PC-3 (cell line): ENCODE measurements at regions not wholly inside any gene's neighbourhood (a gene's known extent, or its start where the extent isn't known, plus 50 kb on each side); places are given as distances from the start of the nearest gene placed in this dataset.

Source experiments
- ATAC-seq: fragments of 200-7000 bp; cut with Tn5 transposase; 2 replicates; pipeline ENCODE4 v1.9.1; 2020; ENCODE audit warnings: mild to moderate bottlenecking, moderate library complexity
- BruUV-seq: library from RNA; stranded (reverse); fragments of 400-500 nt; replicated peaks from 2 replicates; lab custom pipeline; 2021; lab: Mats Ljungman, UMichigan
- CTCF ChIA-PET: fragments of 300-600 bp; sonication (Branson Sonifier 250); formaldehyde crosslinking; loops from one replicate; lab custom pipeline; 2022; ENCODE audit warnings: antibody characterized with exemption; lab: Charles Lee
- POLR2A ChIA-PET: fragments of 300-600 bp; sonication (Branson Sonifier 250); formaldehyde crosslinking; loops from one replicate; lab custom pipeline; 2022; ENCODE audit warnings: antibody characterized with exemption; ENCODE audit not compliant: unreplicated experiment; lab: Charles Lee
- DNase-seq: peaks from one replicate; pipeline ENCODE4 v3.0.0-alpha.2; 2015
- H2AFZ ChIP-seq: fragments of 300-600 bp; sonication (generic); 2 replicates; pipeline ENCODE4 v1.6.0; 2016; ENCODE audit warnings: antibody characterized with exemption, low read length
- H3F3A ChIP-seq: fragments of 300-600 bp; sonication (generic); one replicate; pipeline ENCODE4 v1.6.0; 2017; ENCODE audit warnings: antibody characterized with exemption, low read length, control low read depth, mild to moderate bottlenecking; ENCODE audit not compliant: unreplicated experiment
- H3K27ac ChIP-seq: fragments of 300-600 bp; sonication (generic); 2 replicates; pipeline ENCODE4 v1.5.1; 2016; ENCODE audit warnings: mild to moderate bottlenecking, low read length
- H3K27me3 ChIP-seq: fragments of 300-600 bp; sonication (generic); 2 replicates; pipeline ENCODE4 v1.6.1; 2016; ENCODE audit warnings: low read length, mixed read lengths
- H3K36me3 ChIP-seq: fragments of 300-600 bp; sonication (generic); 2 replicates; pipeline ENCODE4 v1.6.1; 2016; ENCODE audit warnings: low read depth, mixed run types, low read length, mixed read lengths
- H3K4me1 ChIP-seq: fragments of 300-600 bp; sonication (generic); 2 replicates; pipeline ENCODE4 v1.5.1; 2016; ENCODE audit warnings: low read length; ENCODE audit not compliant: insufficient read depth
- H3K4me2 ChIP-seq: fragments of 300-600 bp; sonication (generic); 2 replicates; pipeline ENCODE4 v1.6.0; 2016; ENCODE audit warnings: low read length
- H3K4me3 ChIP-seq: fragments of 300-600 bp; sonication (generic); 2 replicates; pipeline ENCODE4 v1.5.1; 2016; ENCODE audit warnings: mild to moderate bottlenecking, low read length, mixed read lengths
- H3K79me2 ChIP-seq: fragments of 300-600 bp; sonication (generic); 2 replicates; pipeline ENCODE4 v1.6.1; 2017; ENCODE audit warnings: low read length, mixed read lengths
- H3K9ac ChIP-seq: fragments of 300-600 bp; sonication (generic); 2 replicates; pipeline ENCODE4 v1.6.0; 2016; ENCODE audit warnings: mild to moderate bottlenecking, low read length
- H3K9me2 ChIP-seq: fragments of 300-600 bp; sonication (generic); replicated peaks from 2 replicates; pipeline ENCODE4 v1.6.1; 2016; ENCODE audit warnings: mixed run types, low read length, mixed read lengths
- H3K9me3 ChIP-seq: fragments of 300-600 bp; sonication (generic); 2 replicates; pipeline ENCODE4 v1.6.1; 2016; ENCODE audit warnings: low read length, mixed read lengths
- H4K20me1 ChIP-seq: fragments of 300-600 bp; sonication (generic); 2 replicates; pipeline ENCODE4 v1.6.1; 2016; ENCODE audit warnings: low read length, mixed read lengths
- CTCF ChIP-seq: fragments of 300-600 bp; sonication (generic); conservative IDR thresholded peaks from 2 replicates; pipeline ENCODE4 v1.5.1; 2017; ENCODE audit warnings: antibody characterized with exemption, low read depth, mild to moderate bottlenecking, low read length
- EZH2 ChIP-seq: fragments of 300-600 bp; sonication (generic); IDR thresholded peaks from one replicate; pipeline ENCODE4 v1.6.1; 2017; ENCODE audit warnings: antibody characterized with exemption, mild to moderate bottlenecking, low read length; ENCODE audit not compliant: unreplicated experiment
- EZH2phosphoT487 ChIP-seq: fragments of 300-600 bp; sonication (generic); IDR thresholded peaks from 2 replicates; pipeline ENCODE4 v1.6.1; 2018; ENCODE audit warnings: mild to moderate bottlenecking, antibody characterized with exemption, low read length, borderline replicate concordance
- intact Hi-C: fragments of 100-400 bp; cut with micrococcal nuclease; formaldehyde crosslinking; loops from 2 replicates; pipeline ENCODE4 v1.9.0; 2023

GRCh38 chr6:82781620-82782204 is 283.9 kb downstream of the UBE3D start:
- no peaks in the 10 kb centered on the region for H3K36me3 ChIP-seq
- no peak overlapping the region for H3K27ac ChIP-seq
- no peaks in the 10 kb centered on the region for H3K27me3 ChIP-seq
- H2AFZ ChIP-seq = no peak overlapping the region
- no peaks in the 10 kb centered on the region for H3K9me3 ChIP-seq
- H3F3A ChIP-seq = no peaks in the 10 kb centered on the region
- TF ChIP-seq EZH2phosphoT487 (no peak), EZH2 (no peak), CTCF (no peak)
- no peaks in the 10 kb centered on the region for H3K9me2 ChIP-seq
- POLR2A ChIA-PET = no interaction called here
- BruUV-seq = no TSS peak
- H3K4me1 ChIP-seq = no peaks in the 10 kb centered on the region; the same call in 1 of the 2 replicates
- DNase-seq (no peak), ATAC-seq (no peak)
- H3K4me3 ChIP-seq = no peak overlapping the region
- H4K20me1 ChIP-seq = no peaks in the 10 kb centered on the region
- no peaks in the 10 kb centered on the region for H3K79me2 ChIP-seq
- intact Hi-C loops = no loop called here
- CTCF ChIA-PET = no interaction called here
- no peak overlapping the region for H3K4me2 ChIP-seq
- no peak overlapping the region for H3K9ac ChIP-seq

GRCh38 chr6:82783587-82784236 is 281.9 kb downstream of the UBE3D start:
- ATAC-seq = no peak; the same call in 1 of the 2 replicates
- CTCF ChIA-PET = no interaction called here
- POLR2A ChIA-PET = no interaction called here

More at GRCh38 chr6:82783587-82784236, 281.9 kb downstream of the UBE3D start:
- Histone ChIP-seq H3K9me2 (no peaks in the 10 kb centered on the region), H3K79me2 (no peaks in the 10 kb centered on the region), H2AFZ (no peak overlapping the region), H4K20me1 (no peaks in the 10 kb centered on the region), H3K4me1 (no peaks in the 10 kb centered on the region; the same call in 1 of the 2 replicates), H3K27me3 (no peaks in the 10 kb centered on the region), H3K9ac (no peak overlapping the region), H3K9me3 (no peaks in the 10 kb centered on the region), H3K4me2 (no peak overlapping the region), H3F3A (no peaks in the 10 kb centered on the region), H3K27ac (no peak overlapping the region), H3K36me3 (no peaks in the 10 kb centered on the region), H3K4me3 (no peak overlapping the region)
- intact Hi-C loops = no loop called here
- TF ChIP-seq EZH2phosphoT487 (no peak), CTCF (peak; percentile 45; the same call in 1 of the 2 replicates)
- peak; percentile 27 for DNase-seq
- no TSS peak for BruUV-seq
